GM12873 (cell line): ENCODE measurements at regions not wholly inside any gene's neighbourhood (a gene's known extent, or its start where the extent isn't known, plus 50 kb on each side); places are given as distances from the start of the nearest gene placed in this dataset.

ENCODE experiments used
- TF ChIP-seq, protein P1 (sequence below): IDR thresholded peaks from 2 replicates; pipeline ENCODE4 v1.5.1; 2012; ENCODE audit warnings: low read depth, mild to moderate bottlenecking, moderate library complexity, low read length, control low read depth; ENCODE audit not compliant: insufficient read depth; ENCODE audit errors: missing control alignments

DNA sequence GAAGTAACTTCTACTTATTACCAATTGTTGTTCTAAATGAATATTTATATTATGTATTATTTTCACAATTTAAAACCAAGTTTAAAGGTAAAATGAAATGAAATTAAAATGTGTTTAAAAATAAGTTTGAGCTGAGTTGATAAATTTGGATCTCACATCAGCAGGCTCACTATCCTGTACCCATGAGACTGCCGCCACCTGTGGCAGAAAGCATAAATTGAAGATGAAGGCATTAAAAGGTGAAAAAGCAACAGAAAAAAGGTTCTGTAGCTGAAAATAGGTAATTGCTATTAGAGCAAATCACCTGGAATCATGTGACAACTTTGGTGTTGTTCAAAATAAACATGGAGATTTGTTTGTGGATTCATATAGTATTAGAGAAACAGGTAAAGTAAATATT lies 133.0 kb upstream of the CADM2 start:
- TF ChIP-seq, protein P1, sequence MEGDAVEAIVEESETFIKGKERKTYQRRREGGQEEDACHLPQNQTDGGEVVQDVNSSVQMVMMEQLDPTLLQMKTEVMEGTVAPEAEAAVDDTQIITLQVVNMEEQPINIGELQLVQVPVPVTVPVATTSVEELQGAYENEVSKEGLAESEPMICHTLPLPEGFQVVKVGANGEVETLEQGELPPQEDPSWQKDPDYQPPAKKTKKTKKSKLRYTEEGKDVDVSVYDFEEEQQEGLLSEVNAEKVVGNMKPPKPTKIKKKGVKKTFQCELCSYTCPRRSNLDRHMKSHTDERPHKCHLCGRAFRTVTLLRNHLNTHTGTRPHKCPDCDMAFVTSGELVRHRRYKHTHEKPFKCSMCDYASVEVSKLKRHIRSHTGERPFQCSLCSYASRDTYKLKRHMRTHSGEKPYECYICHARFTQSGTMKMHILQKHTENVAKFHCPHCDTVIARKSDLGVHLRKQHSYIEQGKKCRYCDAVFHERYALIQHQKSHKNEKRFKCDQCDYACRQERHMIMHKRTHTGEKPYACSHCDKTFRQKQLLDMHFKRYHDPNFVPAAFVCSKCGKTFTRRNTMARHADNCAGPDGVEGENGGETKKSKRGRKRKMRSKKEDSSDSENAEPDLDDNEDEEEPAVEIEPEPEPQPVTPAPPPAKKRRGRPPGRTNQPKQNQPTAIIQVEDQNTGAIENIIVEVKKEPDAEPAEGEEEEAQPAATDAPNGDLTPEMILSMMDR: no peak

DNA sequence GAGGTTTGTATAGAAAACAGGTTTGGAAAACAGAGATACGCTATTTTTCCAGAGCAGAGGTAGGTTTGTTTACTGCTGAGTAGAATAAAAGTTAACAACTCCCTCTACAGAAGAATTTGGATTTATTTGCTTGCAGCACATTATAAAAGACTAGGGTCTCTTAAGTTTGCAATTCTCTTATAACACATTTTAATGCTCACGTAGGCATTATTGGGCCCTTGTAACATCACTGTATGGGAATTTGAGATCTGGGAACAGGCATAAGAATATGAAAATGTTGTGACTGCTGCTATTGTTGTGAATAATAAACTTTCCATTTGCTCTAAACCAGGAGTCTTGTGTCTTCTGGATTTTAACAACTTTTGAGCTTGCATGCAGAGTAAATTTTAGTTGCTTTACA lies 128.3 kb upstream of the CADM2 start:
- TF ChIP-seq, protein P1: no peak

DNA sequence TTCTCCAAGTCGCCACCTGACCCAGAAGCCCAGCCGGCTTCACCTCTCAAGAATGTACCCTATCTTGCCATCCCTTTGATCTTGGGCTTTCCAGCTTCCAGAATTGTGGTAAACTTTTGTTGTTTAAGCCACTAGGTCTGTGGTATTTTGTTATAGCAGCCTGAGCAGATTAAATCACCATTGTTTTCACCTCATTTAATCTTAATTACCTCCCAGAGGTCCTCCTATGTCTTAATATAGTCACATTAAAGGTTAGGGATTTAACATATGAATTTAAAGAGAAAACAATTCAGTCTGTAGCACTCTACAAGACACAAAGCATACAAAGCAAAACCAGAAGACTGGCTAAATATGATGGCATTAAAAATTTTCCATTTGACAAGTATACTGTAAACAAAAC lies 123.4 kb upstream of the CADM2 start:
- TF ChIP-seq, protein P1: no peak

DNA sequence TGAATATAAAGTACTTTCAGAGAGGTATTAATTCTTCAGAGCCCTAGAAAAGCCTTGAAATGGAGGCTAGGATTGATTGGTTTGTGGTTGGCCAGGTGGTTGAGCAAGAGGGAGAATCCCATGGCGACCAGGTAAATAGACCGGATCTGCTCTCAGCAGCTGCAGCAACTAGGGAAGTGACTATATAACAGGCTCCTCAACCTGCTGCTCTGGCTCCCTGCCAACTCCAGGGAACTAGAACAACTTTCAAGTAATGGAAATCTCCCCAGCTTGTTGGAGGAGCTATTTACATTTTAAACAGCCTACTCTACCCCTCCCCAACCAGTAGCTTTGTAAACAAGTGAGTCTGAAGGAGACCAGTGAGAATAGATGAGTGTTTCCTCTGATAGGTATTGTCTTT lies 121.8 kb upstream of the CADM2 start:
- TF ChIP-seq, protein P1: no peak

DNA sequence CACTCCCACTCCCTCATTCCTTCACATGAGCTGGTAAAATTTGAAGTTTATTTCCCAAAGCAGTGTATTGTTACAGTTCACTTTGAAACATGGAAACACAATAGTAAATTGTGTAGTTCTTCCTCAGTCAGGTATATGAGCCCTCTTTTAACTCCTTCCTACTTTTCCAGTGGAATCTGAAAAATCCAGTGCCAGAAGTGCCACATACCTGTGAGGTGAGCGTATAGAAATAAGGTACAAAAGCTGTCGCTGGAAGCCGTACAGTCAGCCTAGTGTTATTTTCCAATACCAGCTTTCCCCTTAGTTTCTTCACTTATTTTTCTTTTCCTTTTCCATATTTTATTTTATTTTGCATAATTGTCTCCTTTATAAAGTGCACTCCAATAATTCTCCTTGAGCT lies 81.7 kb upstream of the CADM2 start:
- TF ChIP-seq, protein P1: no peak

DNA sequence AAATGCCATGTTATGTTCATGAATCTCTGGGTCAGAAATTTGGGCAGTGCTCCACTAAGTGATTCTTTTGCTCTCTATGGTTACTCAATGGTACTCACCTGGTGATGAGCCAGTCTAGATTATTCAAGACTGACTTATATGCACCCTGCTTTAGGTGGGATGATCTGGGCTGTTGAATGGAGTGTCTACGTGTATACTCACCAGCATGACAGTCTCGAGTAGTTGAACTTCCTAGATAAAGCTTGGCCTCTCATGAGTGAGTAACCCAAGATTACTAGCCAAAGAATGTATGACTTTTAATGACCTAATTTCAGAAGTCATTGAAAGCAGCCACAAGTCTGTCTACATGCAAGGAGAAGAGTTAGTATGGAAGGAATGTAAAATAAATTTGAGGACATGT lies 77.5 kb upstream of the CADM2 start:
- TF ChIP-seq, protein P1: no peak

DNA sequence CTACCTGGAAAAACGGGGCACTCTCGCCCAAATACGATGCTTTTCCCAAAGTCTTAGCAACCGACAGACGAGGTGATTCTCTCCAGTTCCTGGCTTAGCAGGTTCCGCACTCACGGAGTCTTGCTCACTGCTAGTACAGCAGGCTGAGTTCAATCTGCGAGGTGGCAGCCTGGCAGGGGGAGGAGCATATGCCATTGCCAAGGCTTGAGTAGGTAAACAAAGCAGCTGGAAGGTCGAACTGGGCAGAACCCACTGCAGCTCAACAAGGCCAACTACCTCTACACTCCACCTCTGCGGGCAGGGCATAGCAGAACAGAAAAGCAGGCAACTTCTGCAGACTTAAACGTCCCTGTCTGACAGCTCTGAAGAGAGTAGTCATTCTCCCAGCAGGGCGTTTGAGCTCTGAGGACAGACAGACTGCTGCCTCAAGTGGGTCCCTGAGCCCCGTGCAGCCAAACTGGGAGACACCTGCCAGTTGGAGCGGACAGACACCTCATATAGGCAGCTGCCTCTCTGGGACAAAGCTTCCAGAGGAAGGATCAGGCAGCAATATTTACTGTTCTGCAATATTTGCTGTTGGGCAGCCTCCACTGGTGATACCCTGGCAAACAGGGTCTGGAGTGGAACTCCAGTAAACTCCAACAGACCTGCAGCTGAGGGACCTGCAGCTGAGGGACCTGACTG lies 73.4 kb upstream of the CADM2 start:
- TF ChIP-seq, protein P1: no peak
